ES-I3 (cell line): ENCODE measurements at regions not wholly inside any gene's neighbourhood (a gene's known extent, or its start where the extent isn't known, plus 50 kb on each side); places are given as distances from the start of the nearest gene placed in this dataset.

Experiments
- H3K36me3 ChIP-seq: 2 replicates; pipeline ENCODE4 v1.6.1; 2013; ENCODE audit warnings: mild to moderate bottlenecking, low read length, control low read depth, moderate library complexity; ENCODE audit not compliant: insufficient read depth
- H3K4me1 ChIP-seq: 2 replicates; pipeline ENCODE4 v1.6.1; 2013; ENCODE audit warnings: mild to moderate bottlenecking, control low read depth, low read length; ENCODE audit not compliant: insufficient read depth
- H3K9ac ChIP-seq: 2 replicates; pipeline ENCODE4 v1.6.1; 2013; ENCODE audit warnings: low read depth, mild to moderate bottlenecking, low read length, moderate library complexity
- H3K9me3 ChIP-seq: 2 replicates; pipeline ENCODE4 v1.6.1; 2013; ENCODE audit warnings: mild to moderate bottlenecking, low read length, moderate library complexity; ENCODE audit not compliant: control insufficient read depth, insufficient read depth

- Histone ChIP-seq H3K9me3 (no peaks in the 10 kb centered on the region), H3K9ac (no peak overlapping the region), H3K36me3 (no peaks in the 10 kb centered on the region; the same call in 1 of the 2 replicates)
These were observed 236.9 kb upstream of the PMEPA1 start for GRCh38 chr20:57946559-57947315.

GRCh38 chr20:57944988-57945387 is 235.2 kb upstream of the PMEPA1 start:
- Histone ChIP-seq H3K9me3 (no peaks in the 10 kb centered on the region), H3K36me3 (no peaks in the 10 kb centered on the region; the same call in 1 of the 2 replicates), H3K9ac (no peak overlapping the region)

More at GRCh38 chr20:57946559-57947315, 236.9 kb upstream of the PMEPA1 start:
- no peaks in the 10 kb centered on the region for H3K4me1 ChIP-seq

GRCh38 chr20:57943950-57944349 is 234.1 kb upstream of the PMEPA1 start:
- Histone ChIP-seq H3K4me1 (0 out of 2 replicates have a peak, but pooled peaks cover 2% of the 10 kb centered on the region), H3K9me3 (no peaks in the 10 kb centered on the region), H3K9ac (no peak overlapping the region), H3K36me3 (no peaks in the 10 kb centered on the region; the same call in 1 of the 2 replicates)

More at GRCh38 chr20:57944988-57945387, 235.2 kb upstream of the PMEPA1 start:
- 0 out of 2 replicates have a peak, but pooled peaks cover 2% of the 10 kb centered on the region for H3K4me1 ChIP-seq

GRCh38 chr20:57943291-57943690 is 233.5 kb upstream of the PMEPA1 start:
- no peaks in the 10 kb centered on the region for H3K9me3 ChIP-seq
- 0 out of 2 replicates have a peak, but pooled peaks cover 2% of the 10 kb centered on the region for H3K4me1 ChIP-seq
- H3K36me3 ChIP-seq = no peaks in the 10 kb centered on the region; the same call in 1 of the 2 replicates
- no peak overlapping the region for H3K9ac ChIP-seq

GRCh38 chr20:57941604-57942381 is 232.0 kb upstream of the PMEPA1 start:
- Histone ChIP-seq H3K4me1 (0 out of 2 replicates have a peak, but pooled peaks cover 2% of the 10 kb centered on the region), H3K9ac (no peak overlapping the region), H3K9me3 (no peaks in the 10 kb centered on the region), H3K36me3 (no peaks in the 10 kb centered on the region; the same call in 1 of the 2 replicates)

- 0 out of 2 replicates have a peak, but pooled peaks cover 2% of the 10 kb centered on the region for H3K4me1 ChIP-seq
- H3K36me3 ChIP-seq = no peaks in the 10 kb centered on the region
These were observed 231.2 kb upstream of the PMEPA1 start for GRCh38 chr20:57940868-57941522.

GRCh38 chr20:57940376-57940775 is 230.6 kb upstream of the PMEPA1 start:
- Histone ChIP-seq H3K9me3 (no peaks in the 10 kb centered on the region), H3K9ac (no peak overlapping the region), H3K4me1 (0 out of 2 replicates have a peak, but pooled peaks cover 2% of the 10 kb centered on the region), H3K36me3 (no peaks in the 10 kb centered on the region)

More at GRCh38 chr20:57940868-57941522, 231.2 kb upstream of the PMEPA1 start:
- H3K9ac ChIP-seq = no peak overlapping the region
- H3K9me3 ChIP-seq = no peaks in the 10 kb centered on the region

- no peak overlapping the region for H3K9ac ChIP-seq
- H3K36me3 ChIP-seq = no peaks in the 10 kb centered on the region
- no peaks in the 10 kb centered on the region for H3K9me3 ChIP-seq
- H3K4me1 ChIP-seq = 0 out of 2 replicates have a peak, but pooled peaks cover 2% of the 10 kb centered on the region
These were observed 229.7 kb upstream of the PMEPA1 start for GRCh38 chr20:57939499-57939898.

- H3K9ac ChIP-seq = no peak overlapping the region
- H3K4me1 ChIP-seq = 0 out of 2 replicates have a peak, but pooled peaks cover 2% of the 10 kb centered on the region
- H3K9me3 ChIP-seq = no peaks in the 10 kb centered on the region
- H3K36me3 ChIP-seq = no peaks in the 10 kb centered on the region
These were observed 228.6 kb upstream of the PMEPA1 start for GRCh38 chr20:57938158-57939108.

GRCh38 chr20:57936636-57937385 is 227.0 kb upstream of the PMEPA1 start:
- Histone ChIP-seq H3K4me1 (0 out of 2 replicates have a peak, but pooled peaks cover 2% of the 10 kb centered on the region), H3K9me3 (no peaks in the 10 kb centered on the region), H3K9ac (no peak overlapping the region), H3K36me3 (no peaks in the 10 kb centered on the region)

GRCh38 chr20:57934913-57935312 is 225.1 kb upstream of the PMEPA1 start:
- no peak overlapping the region for H3K9ac ChIP-seq
- H3K4me1 ChIP-seq = no peaks in the 10 kb centered on the region
- no peaks in the 10 kb centered on the region for H3K9me3 ChIP-seq
- H3K36me3 ChIP-seq = no peaks in the 10 kb centered on the region

GRCh38 chr20:57934007-57934805 is 224.4 kb upstream of the PMEPA1 start:
- H3K9ac ChIP-seq = no peak overlapping the region
- no peaks in the 10 kb centered on the region for H3K4me1 ChIP-seq
- H3K9me3 ChIP-seq = no peaks in the 10 kb centered on the region
- no peaks in the 10 kb centered on the region for H3K36me3 ChIP-seq
